BLaER1 (cell line): ENCODE measurements at regions not wholly inside any gene's neighbourhood (a gene's known extent, or its start where the extent isn't known, plus 50 kb on each side); places are given as distances from the start of the nearest gene placed in this dataset.

Experiments used
- H3K27ac ChIP-seq: shearing (Covaris generic); formaldehyde crosslinking; 2 replicates; pipeline ENCODE4 v1.8.1; 2022
- H3K27me3 ChIP-seq: shearing (Covaris generic); formaldehyde crosslinking; 2 replicates; pipeline ENCODE4 v1.8.1; 2022
- H3K36me3 ChIP-seq: shearing (Covaris generic); formaldehyde crosslinking; 2 replicates; pipeline ENCODE4 v1.8.1; 2022
- H3K4me1 ChIP-seq: shearing (Covaris generic); formaldehyde crosslinking; 2 replicates; pipeline ENCODE4 v1.8.1; 2022
- H3K4me2 ChIP-seq: shearing (Covaris generic); formaldehyde crosslinking; 2 replicates; pipeline ENCODE4 v1.8.1; 2022
- H3K4me3 ChIP-seq: shearing (Covaris generic); formaldehyde crosslinking; 2 replicates; pipeline ENCODE4 v1.8.1; 2022
- H3K9ac ChIP-seq: shearing (Covaris generic); formaldehyde crosslinking; 2 replicates; pipeline ENCODE4 v1.8.1; 2022
- H3K9me3 ChIP-seq: shearing (Covaris generic); formaldehyde crosslinking; 2 replicates; pipeline ENCODE4 v1.8.1; 2022
- H4K20me1 ChIP-seq: shearing (Covaris generic); formaldehyde crosslinking; 2 replicates; pipeline ENCODE4 v1.8.1; 2022
- Cebpa-rat ChIP-seq: shearing (Covaris generic); IDR thresholded peaks from 2 replicates; pipeline ENCODE4 v1.8.1; 2022

DNA sequence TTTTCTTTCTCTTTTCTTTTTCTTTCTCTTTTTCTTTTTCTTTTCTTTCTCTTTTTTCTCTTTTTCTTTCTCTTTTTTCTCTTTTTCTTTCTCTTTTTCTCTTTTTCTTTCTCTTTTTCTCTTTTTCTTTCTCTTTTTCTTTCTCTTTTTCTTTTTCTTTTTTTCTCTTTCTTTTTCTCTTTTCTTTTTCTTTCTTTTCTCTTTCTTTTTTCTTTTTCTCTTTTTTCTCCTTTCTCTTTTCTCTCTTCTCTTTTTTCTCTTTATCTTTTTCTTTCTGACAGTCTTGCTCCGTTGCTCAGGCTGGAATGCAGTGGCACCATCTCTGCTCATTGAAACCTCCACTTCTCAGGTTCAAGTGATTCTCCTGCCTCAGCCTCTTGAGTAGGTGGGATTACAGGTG lies 335.7 kb downstream of the SQOR start:
- H3K4me2 ChIP-seq: no peak overlapping the region
- H3K27ac ChIP-seq: no peak overlapping the region
- H3K36me3 ChIP-seq: no peaks in the 10 kb centered on the region
- no peaks in the 10 kb centered on the region for H3K4me1 ChIP-seq
- H3K9ac ChIP-seq: no peak overlapping the region
- no peaks in the 10 kb centered on the region for H3K27me3 ChIP-seq
- no peaks in the 10 kb centered on the region for H4K20me1 ChIP-seq
- H3K4me3 ChIP-seq: no peak overlapping the region
- no peak for TF ChIP-seq Cebpa-rat
- H3K9me3 ChIP-seq: peaks cover 14% of the 10 kb centered on the region; the same call in 1 of the 2 replicates

DNA sequence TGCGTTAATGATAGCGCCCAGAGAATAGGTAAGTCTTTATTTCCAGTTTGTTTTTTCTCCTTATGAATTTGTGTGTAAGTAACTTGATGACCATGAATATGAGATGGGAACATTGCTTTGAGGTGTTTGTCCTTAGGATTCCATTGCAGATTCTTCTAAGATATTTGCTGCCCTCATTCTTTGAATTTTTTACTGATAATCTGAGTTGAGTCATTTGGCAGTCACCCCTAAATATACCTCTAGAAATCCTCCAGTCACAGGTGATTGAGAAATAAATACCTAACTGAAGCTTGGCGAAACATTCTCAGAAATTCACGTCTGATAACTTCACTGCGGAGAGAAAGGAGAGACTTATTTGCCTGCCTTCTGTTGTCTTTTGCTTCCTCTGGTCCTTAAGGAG lies 345.5 kb downstream of the SQOR start:
- H3K27ac ChIP-seq: no peak overlapping the region
- H3K9ac ChIP-seq: no peak overlapping the region
- H3K4me2 ChIP-seq: no peak overlapping the region
- no peaks in the 10 kb centered on the region for H3K4me1 ChIP-seq
- no peak for TF ChIP-seq Cebpa-rat
- H3K36me3 ChIP-seq: no peaks in the 10 kb centered on the region
- H3K9me3 ChIP-seq: peaks cover 3% of the 10 kb centered on the region
- H4K20me1 ChIP-seq: no peaks in the 10 kb centered on the region
- H3K27me3 ChIP-seq: no peaks in the 10 kb centered on the region
- H3K4me3 ChIP-seq: no peak overlapping the region

DNA sequence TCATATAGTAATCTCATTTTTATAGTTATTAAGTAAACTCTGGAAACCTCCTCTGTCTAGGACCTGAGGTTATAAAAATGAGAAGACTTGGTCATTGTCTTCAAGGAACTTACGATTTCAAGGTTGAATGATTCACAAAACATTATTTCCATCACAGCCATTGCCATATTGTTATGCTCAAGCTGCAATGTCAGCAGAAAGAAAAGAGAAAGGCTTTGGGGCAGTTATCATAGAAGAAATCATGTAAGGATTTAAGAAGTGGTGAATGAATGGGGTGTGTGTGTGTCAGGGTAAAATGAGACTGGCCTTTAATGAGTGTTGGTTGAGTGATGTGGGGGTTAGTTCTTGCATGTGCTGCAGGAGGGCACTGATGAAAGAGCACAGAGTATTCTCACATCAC lies 346.8 kb downstream of the SQOR start:
- H3K9ac ChIP-seq: no peak overlapping the region
- no peak for TF ChIP-seq Cebpa-rat
- no peak overlapping the region for H3K4me3 ChIP-seq
- no peaks in the 10 kb centered on the region for H3K27me3 ChIP-seq
- H3K4me2 ChIP-seq: no peak overlapping the region
- no peaks in the 10 kb centered on the region for H4K20me1 ChIP-seq
- no peaks in the 10 kb centered on the region for H3K4me1 ChIP-seq
- H3K9me3 ChIP-seq: peaks cover 9% of the 10 kb centered on the region
- no peaks in the 10 kb centered on the region for H3K36me3 ChIP-seq
- no peak overlapping the region for H3K27ac ChIP-seq

DNA sequence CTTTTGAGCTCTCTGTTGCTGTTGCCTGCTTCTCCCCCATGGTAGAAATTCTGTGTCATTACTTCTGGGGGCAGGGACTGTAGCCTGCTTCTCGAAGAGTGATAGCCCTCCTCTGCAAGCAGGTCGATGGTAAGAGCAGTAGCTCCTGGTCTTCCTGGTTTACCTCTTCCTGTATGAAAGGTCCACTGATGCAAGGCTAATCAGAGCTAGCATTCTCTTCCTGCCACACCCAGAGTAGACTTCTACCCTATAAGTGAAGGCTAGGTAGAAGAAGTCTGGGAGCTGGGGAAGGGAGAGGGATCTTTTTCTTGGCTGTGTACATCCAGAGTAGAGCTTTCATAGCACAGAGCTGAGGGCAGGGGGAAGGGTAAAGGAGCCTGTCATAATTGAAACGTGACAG lies 357.0 kb downstream of the SQOR start:
- Histone ChIP-seq H3K4me1 (no peaks in the 10 kb centered on the region), H3K4me2 (no peak overlapping the region), H3K27me3 (no peaks in the 10 kb centered on the region), H3K27ac (no peak overlapping the region), H3K36me3 (no peaks in the 10 kb centered on the region), H3K9ac (no peak overlapping the region), H4K20me1 (no peaks in the 10 kb centered on the region), H3K4me3 (no peak overlapping the region), H3K9me3 (peaks cover 22% of the 10 kb centered on the region; the same call in 1 of the 2 replicates)
- TF ChIP-seq Cebpa-rat: no peak

DNA sequence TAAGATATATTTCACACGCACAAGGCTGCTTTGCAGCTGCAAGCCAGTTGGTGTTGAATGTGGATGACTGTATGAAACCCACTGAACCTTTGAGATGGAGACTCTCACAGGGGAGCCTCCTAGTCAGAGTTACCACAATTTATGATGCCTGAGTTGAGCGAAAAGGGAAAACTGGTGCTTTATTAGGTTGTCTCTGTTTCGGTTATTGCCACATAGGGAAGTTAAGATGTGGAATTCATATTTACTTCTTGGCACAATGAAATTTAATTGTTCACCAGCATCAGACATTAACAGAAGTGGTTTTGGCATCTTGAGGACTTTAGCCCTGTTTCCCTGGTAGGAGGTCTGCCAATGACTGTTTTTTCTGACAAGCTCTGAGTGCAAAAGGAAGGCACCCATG lies 358.2 kb downstream of the SQOR start:
- no peaks in the 10 kb centered on the region for H3K36me3 ChIP-seq
- TF ChIP-seq Cebpa-rat: no peak
- no peak overlapping the region for H3K27ac ChIP-seq
- H3K9me3 ChIP-seq: peaks cover 16% of the 10 kb centered on the region; the same call in 1 of the 2 replicates
- no peaks in the 10 kb centered on the region for H4K20me1 ChIP-seq
- no peaks in the 10 kb centered on the region for H3K4me1 ChIP-seq
- H3K27me3 ChIP-seq: no peaks in the 10 kb centered on the region
- no peak overlapping the region for H3K4me2 ChIP-seq
- no peak overlapping the region for H3K9ac ChIP-seq
- H3K4me3 ChIP-seq: no peak overlapping the region

DNA sequence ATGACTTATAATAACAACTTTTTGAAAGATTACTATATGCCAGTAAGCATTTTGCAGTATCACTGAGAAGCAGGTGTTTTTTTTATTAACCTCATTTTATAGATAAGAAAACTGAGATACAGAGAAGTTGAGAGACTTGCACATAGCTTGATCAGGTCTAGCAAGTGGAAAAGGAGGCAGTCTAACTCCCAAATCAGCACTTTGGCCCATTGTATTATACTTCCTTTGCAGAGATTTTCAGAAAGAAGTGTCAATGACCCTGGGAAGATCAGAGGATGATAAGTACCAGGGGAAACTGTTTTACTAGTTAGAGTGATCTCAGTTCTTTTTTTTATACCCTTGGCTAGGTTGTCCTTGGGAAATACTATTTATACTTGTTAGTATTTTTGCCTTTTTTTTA lies 358.7 kb downstream of the SQOR start:
- Histone ChIP-seq H3K9ac (no peak overlapping the region), H4K20me1 (no peaks in the 10 kb centered on the region), H3K9me3 (peaks cover 15% of the 10 kb centered on the region; the same call in 1 of the 2 replicates), H3K27me3 (no peaks in the 10 kb centered on the region), H3K4me3 (no peak overlapping the region), H3K27ac (no peak overlapping the region), H3K4me2 (no peak overlapping the region), H3K4me1 (no peaks in the 10 kb centered on the region), H3K36me3 (no peaks in the 10 kb centered on the region)
- no peak for TF ChIP-seq Cebpa-rat

DNA sequence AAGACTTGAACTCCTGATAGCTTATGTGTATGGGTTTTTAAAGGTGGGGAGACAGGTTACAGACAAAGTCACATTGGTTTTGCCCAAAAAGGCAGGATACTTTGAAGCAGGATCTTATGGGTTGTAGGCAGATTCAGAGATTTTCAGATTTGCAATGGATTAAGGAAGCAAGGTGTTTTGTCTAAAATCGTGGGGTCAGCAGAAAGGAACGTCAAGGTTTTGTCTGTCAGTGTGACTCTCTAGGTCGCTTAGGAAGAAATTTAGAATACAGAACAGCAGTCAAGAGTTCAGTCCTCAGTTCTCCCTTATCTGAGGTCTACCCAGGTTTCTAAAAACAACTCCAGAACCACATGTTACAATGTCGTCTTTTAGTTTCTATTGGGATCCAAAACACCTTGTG lies 361.0 kb downstream of the SQOR start:
- no peak for TF ChIP-seq Cebpa-rat
- H4K20me1 ChIP-seq: no peaks in the 10 kb centered on the region
- no peak overlapping the region for H3K4me2 ChIP-seq
- H3K9me3 ChIP-seq: no peaks in the 10 kb centered on the region
- no peak overlapping the region for H3K4me3 ChIP-seq
- H3K27ac ChIP-seq: no peak overlapping the region
- H3K36me3 ChIP-seq: no peaks in the 10 kb centered on the region
- H3K4me1 ChIP-seq: no peaks in the 10 kb centered on the region
- H3K9ac ChIP-seq: no peak overlapping the region
- H3K27me3 ChIP-seq: no peaks in the 10 kb centered on the region

DNA sequence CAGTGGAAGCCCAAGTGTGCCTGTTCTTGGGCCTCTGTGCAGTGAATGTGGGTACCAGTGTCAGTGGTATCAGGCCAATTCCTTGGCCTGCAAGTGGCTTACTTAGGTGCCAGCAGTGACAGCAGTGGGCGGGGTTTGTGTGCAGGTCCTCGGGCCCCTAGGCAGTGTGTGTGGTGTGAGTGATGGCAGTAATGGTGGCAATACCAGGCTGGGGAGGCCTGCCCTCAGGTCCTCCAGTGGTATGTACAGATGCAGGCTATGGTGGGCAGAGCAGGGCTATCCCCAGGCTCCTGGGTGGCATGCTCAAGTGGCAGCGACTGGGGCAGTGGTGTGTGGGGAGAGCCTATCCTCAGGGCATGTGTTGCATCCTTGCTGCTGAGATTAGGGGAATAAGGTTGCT lies 379.7 kb downstream of the SQOR start:
- H3K27me3 ChIP-seq: no peaks in the 10 kb centered on the region
- peaks cover 52% of the 10 kb centered on the region for H3K9me3 ChIP-seq
- H3K4me3 ChIP-seq: no peak overlapping the region
- no peak overlapping the region for H3K4me2 ChIP-seq
- TF ChIP-seq Cebpa-rat: no peak
- no peaks in the 10 kb centered on the region for H3K36me3 ChIP-seq
- no peak overlapping the region for H3K27ac ChIP-seq
- no peak overlapping the region for H3K9ac ChIP-seq
- H3K4me1 ChIP-seq: no peaks in the 10 kb centered on the region
- H4K20me1 ChIP-seq: no peaks in the 10 kb centered on the region

DNA sequence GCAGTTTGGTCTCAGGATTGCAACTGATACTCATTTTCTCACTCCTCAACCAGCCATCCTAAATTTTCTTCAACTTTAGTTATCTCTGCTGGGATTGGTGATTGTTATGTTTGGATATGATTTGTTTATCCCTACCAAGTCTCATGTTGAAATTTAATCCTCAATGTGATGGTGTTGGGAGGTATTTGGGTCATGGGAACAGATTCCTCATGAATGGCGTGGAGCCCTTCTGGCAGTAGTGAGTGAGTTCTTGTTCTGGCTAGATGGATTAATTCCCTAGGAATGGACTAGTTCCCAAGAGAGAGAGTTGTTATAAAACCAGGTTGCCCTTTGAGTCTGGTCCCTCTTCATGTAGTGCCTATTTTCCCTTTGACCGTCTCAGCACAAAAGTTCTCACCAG lies 399.9 kb downstream of the SQOR start:
- TF ChIP-seq Cebpa-rat: no peak
- no peaks in the 10 kb centered on the region for H4K20me1 ChIP-seq
- H3K27ac ChIP-seq: no peak overlapping the region
- H3K4me3 ChIP-seq: no peak overlapping the region
- no peak overlapping the region for H3K4me2 ChIP-seq
- no peak overlapping the region for H3K9ac ChIP-seq
- H3K36me3 ChIP-seq: no peaks in the 10 kb centered on the region
- no peaks in the 10 kb centered on the region for H3K4me1 ChIP-seq
- no peaks in the 10 kb centered on the region for H3K27me3 ChIP-seq
- H3K9me3 ChIP-seq: peaks cover 2% of the 10 kb centered on the region; the same call in 1 of the 2 replicates

DNA sequence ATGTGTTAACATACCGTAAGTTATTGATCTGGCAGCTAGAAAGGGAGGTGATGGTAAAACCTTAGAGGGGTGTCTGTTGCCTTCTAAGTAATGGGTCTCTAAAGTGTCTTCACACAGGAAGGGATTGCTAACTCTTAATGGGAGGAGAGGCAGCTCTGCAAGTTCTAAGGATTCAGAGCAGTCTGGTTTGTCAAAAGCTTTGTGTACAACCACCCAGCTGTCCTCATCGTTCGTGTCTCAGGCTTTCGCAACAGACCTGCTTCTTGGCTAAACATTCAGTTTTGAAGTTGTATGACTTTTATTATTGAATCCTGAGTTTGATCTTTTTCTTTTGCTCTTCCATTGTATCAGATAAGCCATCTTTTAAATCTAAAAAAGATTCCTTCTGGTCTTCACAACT lies 404.9 kb downstream of the SQOR start:
- Histone ChIP-seq H3K9me3 (peaks cover 29% of the 10 kb centered on the region; the same call in 1 of the 2 replicates), H3K36me3 (no peaks in the 10 kb centered on the region), H3K4me3 (no peak overlapping the region), H3K27me3 (no peaks in the 10 kb centered on the region), H3K9ac (no peak overlapping the region), H4K20me1 (no peaks in the 10 kb centered on the region), H3K4me1 (no peaks in the 10 kb centered on the region), H3K27ac (no peak overlapping the region), H3K4me2 (no peak overlapping the region)
- no peak for TF ChIP-seq Cebpa-rat

DNA sequence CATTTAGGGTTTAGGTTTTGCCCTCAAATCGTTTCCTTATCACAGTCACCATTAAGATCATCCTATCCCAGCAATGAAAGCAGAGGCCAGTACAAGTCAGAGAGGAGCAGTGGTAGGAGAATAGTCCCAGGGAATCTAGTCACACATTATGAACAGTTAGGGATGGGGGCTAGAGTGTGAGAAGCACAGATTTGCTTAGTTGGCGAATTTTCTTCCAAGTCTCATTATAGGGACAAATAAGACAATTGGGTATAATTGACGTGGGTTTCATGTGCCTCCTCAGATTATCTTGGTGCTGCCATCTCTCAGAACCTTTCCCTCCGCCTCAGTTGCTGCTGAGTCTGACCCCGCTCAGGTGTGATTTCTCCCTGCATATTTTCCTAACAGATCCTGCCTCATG lies 407.1 kb downstream of the SQOR start:
- no peak overlapping the region for H3K27ac ChIP-seq
- H3K36me3 ChIP-seq: no peaks in the 10 kb centered on the region
- no peaks in the 10 kb centered on the region for H3K4me1 ChIP-seq
- no peaks in the 10 kb centered on the region for H4K20me1 ChIP-seq
- TF ChIP-seq Cebpa-rat: no peak
- no peak overlapping the region for H3K9ac ChIP-seq
- H3K9me3 ChIP-seq: peaks cover 38% of the 10 kb centered on the region
- H3K4me2 ChIP-seq: no peak overlapping the region
- H3K4me3 ChIP-seq: no peak overlapping the region
- H3K27me3 ChIP-seq: no peaks in the 10 kb centered on the region
